Stimulated activated CD4-positive, alpha-beta T cell treated with anti-CD3 and anti-CD28 coated beads, Interleukin-15, amount 100 ng/mL, for 48 hours (primary cell): ENCODE measurements at regions not wholly inside any gene's neighbourhood (a gene's known extent, or its start where the extent isn't known, plus 50 kb on each side); places are given as distances from the start of the nearest gene placed in this dataset.

ENCODE experiments used
- DNase-seq, 2 donors: peaks; one replicate each; pipeline ENCODE4 v3.0.0-alpha.2; 2020; ENCODE audit warnings: low read depth in 2 of 2

GRCh38 chr16:74232806-74233465 is 63.7 kb upstream of the PSMD7 start:
- no peak for DNase-seq

GRCh38 chr16:74230126-74230525 is 66.5 kb upstream of the PSMD7 start:
- no peak for DNase-seq

GRCh38 chr16:74226338-74226954 is 70.2 kb upstream of the PSMD7 start:
- DNase-seq: no peak

- DNase-seq: no peak
Measured at GRCh38 chr16:74224828-74225612, 71.6 kb upstream of the PSMD7 start.

GRCh38 chr16:74221828-74222227 is 74.8 kb upstream of the PSMD7 start:
- no peak for DNase-seq

GRCh38 chr16:74219706-74220105 is 76.9 kb upstream of the PSMD7 start:
- DNase-seq: no peak

GRCh38 chr16:74218871-74219270 is 77.7 kb upstream of the PSMD7 start:
- DNase-seq: no peak

GRCh38 chr16:74216319-74216718 is 80.3 kb upstream of the PSMD7 start:
- DNase-seq: no peak

- no peak for DNase-seq
Measured at GRCh38 chr16:74215249-74215648, 81.4 kb upstream of the PSMD7 start.

GRCh38 chr16:74213372-74213771 is 83.2 kb upstream of the PSMD7 start:
- DNase-seq: no peak

GRCh38 chr16:74210245-74210644 is 86.4 kb upstream of the PSMD7 start:
- DNase-seq: no peak

GRCh38 chr16:74202009-74202408 is 94.6 kb upstream of the PSMD7 start:
- DNase-seq: no peak

GRCh38 chr16:74201576-74201975 is 95.0 kb upstream of the PSMD7 start:
- DNase-seq: no peak

GRCh38 chr16:74200921-74201320 is 95.7 kb upstream of the PSMD7 start:
- DNase-seq: no peak

- no peak for DNase-seq
Measured at GRCh38 chr16:74199842-74200124, 96.8 kb upstream of the PSMD7 start.

GRCh38 chr16:74199066-74199841 is 97.4 kb upstream of the PSMD7 start:
- DNase-seq: no peak

- DNase-seq: no peak
Measured at GRCh38 chr16:74192281-74192797, 104.3 kb upstream of the PSMD7 start.

- no peak for DNase-seq
Measured at GRCh38 chr16:74190292-74190691, 106.3 kb upstream of the PSMD7 start.

GRCh38 chr16:74188856-74189255 is 107.8 kb upstream of the PSMD7 start:
- no peak for DNase-seq

- no peak for DNase-seq
Measured at GRCh38 chr16:74186561-74186971, 110.0 kb upstream of the PSMD7 start.

GRCh38 chr16:74184839-74185238 is 111.8 kb upstream of the PSMD7 start:
- no peak for DNase-seq
